T-helper 1 cell treated with Interleukin-12 subunit alpha and Interleukin-12 subunit beta and Interleukin-4 antibody, amounts not matched to agents 30 ng/mL and 1 ng/mL, for 36 hours (primary cell): ENCODE measurements at regions not wholly inside any gene's neighbourhood (a gene's known extent, or its start where the extent isn't known, plus 50 kb on each side); places are given as distances from the start of the nearest gene placed in this dataset.

Experiments used
- intact Hi-C: fragments of 100-400 bp; cut with micrococcal nuclease; formaldehyde crosslinking; loops from one replicate; pipeline ENCODE4 v1.15.1; 2024

DNA sequence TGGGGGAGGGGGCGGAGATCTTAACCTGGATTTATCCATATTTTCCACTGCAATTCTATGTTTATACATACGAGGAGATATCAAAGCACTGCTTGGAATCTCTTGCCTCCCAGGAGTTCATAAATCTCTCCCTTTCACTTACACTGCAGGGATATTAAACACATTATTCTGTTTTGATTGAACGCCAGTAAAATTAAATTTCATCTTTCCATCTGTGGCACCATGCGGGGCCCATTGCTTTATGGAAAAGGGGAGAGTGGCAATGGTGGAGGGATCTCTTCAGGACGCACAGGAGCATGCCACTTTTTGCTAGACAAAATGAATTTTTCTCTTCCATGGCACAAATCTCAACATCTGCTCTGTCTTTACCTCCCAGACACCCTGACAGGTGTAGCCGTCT, 648.0 kb upstream of the PLXNA2 start:
- intact Hi-C loops = no loop called here

DNA sequence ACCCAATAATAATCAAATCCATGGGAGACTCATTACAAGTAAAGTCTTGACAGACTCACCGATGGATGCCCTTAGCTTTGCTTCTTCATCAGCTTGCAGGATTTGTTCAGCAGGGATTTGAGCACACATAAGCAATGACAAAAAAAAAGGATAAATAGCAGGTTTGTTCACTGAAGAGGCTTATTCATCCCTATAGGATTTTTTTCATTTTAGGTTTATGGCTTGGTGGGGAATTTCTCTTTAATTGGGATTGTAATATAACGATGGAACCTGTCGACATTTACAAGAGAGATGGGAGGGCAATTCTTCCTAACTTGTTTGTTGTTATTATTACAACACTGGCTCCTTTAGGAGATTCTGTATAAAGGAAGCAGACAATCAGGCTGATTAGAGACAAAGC, 649.1 kb upstream of the PLXNA2 start:
- intact Hi-C loops = no loop called here

DNA sequence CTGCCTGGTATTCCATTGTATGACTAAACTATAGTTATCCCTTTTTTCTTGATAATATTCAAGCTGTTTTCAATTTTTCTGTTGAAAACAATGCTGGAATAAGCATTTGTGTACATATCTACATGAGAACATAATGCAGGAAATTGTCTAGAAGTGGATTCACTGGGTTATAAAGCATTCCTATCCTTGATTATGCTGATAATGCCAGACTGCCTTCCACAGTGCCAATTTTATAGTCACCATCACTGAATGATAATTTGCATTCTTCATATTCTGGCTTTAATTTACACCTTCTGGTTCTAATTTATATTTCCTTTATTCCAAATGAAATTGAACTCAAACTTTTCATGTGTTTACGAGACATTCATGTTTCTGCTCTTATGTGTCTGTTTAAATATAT, 651.0 kb upstream of the PLXNA2 start:
- intact Hi-C loops = no loop called here

DNA sequence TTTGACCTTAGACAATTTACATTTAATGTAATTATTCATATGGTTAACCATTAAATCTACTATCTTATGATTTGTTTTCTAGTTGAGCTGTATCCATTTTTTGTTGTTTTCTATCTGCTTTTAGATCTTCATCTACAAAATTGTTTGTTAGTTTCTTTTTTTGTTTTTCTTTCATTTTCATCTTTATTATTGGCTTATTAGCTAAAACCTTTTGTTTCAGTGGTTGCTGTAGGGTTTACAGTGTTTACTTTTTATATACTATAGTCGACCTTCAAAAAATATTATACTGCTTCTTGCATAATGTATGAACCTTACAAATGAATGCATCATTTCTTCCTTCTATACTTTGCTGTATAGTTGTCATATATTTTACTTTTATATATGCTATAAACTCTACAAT, 651.6 kb upstream of the PLXNA2 start:
- intact Hi-C loops = no loop called here

DNA sequence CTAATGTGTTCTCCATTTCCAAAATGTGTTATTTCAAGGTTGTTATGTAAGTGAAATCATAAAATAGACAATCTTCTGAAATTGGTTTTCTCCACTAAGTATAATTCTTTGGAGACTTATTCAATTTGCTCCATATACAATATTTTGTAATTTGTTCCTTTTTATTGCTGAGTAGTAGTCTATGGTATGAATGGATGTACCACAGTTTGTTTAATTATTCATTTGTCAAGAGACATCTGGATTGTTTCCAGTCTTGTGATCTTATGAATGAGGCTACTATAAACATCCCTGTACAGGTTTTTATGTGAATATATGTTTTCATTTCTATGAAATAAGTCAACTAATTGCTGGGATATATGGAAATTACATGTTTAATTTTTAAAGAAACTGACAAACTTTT, 652.6 kb upstream of the PLXNA2 start:
- intact Hi-C loops = no loop called here

DNA sequence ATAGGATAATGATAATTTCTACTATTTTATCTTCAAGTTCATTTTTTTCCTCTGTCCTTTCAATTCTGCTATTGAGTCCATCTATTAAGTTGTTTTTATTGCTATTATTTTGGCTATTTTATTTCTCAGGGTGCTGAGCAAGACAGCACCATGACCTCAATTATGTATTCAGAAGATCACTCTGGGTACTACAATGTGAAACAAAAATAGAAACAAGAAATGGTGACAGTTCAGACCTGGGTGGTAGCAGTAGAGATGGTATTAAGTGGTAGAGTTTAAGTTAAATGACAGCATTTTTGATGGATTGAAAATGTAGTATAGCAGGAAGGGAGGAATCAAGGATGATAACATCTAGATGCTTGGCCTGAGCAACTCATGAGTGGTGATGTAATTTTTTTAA, 655.3 kb upstream of the PLXNA2 start:
- intact Hi-C loops = no loop called here

DNA sequence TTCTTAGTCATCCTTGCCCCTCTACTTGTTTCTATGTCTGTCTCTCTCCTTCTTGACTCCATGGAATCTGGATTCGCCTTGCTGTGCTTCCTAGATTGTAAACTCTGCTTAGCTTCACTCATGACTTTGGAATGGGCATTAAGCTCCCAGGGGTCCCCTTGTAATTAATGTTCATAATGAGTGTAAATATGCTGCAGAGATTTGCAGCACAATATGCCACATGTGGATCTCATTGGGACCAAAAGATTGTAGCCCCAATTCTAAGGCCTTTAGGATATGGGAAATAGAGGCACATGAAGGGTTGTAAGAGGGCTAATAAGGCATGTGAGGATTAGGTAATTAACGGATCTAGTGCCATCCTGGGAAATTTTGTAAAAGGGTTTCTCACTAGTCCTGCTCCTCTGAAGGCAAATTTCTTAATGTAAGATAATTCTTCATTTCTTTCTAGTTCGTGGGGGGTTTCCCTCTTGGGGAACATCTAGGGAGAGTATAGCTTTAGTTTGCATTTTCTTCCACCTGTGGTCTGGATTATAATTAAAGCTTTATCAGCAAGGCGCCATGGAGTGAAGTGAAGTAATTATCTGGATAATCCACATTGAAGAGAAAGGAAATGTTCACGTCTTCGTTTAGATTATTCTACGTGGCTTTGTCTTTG, 659.2 kb upstream of the PLXNA2 start:
- intact Hi-C loops = no loop called here

DNA sequence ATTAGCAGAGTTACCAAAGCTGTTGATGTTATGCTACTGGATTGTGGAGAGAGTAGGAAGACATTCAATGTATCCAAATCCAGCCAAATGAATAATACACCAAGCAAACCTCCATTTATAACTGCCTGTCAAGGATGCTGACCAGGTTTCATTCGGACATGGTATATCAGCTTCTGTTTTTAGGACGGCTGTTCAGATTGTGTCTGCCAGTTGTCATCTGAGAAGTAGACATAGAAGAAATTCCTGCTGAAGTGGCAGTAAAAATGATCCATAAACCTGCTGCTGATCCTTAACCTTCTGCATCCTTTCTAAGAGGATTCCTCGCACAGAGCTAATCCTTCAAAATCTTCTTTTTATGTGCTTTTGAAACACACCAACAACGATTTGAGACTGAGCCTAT, 663.6 kb upstream of the PLXNA2 start:
- intact Hi-C loops = no loop called here

DNA sequence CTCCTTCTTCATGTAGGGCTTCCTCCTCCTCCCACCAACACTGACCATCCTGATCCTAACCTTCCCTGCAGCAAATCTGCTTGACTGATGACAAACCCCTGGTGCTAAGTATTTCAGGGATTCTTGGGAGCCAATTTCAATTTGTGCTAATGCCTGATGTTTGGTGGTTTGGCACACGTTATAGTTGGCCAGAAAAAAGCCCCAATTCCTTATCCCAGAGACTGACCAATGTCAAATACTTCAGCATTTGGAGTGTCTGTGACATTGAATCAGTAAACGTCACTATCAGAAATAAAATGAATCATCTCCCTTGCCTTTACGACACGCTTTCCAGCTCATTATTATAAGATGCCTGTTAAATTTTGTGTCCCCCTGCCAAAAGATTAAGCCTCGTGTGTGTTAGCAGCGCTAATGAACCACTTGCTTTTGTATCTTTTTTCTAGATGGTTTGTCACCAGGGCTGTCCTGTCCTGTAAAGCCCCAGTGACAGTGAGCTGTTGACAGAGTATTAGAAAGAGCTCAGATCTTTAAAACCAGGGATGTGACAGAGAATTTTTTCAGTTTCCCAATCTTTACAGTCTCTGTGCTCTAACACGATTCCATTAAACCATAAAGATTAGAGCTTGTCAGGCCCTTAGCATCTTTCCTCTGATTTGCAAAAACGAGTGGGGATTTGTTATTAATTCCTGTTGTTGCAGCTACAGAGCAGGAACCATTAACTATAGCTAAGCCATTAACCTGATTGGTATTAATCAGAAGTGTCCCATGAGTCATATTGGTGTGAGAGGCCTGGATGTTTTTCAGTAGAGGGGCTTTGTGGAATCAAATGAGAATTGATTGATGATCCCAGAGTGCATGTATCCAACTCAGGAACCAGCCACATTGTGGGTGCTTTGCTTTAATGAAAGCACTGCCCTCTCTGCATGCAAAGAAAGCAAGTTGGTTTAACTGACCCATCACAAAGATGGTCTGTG, 665.1 kb upstream of the PLXNA2 start:
- intact Hi-C loops = no loop called here

DNA sequence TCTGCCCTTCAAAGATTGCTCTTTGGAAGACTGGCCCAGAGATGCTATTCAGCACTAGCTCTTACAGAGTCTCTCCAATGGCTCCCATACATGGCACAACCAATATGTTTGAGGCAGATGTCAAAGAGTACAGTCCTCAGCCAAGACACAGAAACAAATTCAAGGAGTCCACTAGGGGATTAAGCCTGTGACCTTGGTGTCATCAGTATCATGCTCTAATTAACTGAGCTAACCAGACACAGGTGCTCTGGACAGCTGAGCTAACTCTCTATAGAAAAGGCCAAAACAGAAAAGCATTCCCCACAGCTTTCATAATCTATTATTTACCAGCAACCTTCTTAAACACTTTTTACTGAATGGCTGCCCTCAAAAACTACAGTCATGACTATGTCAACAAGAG, 666.0 kb upstream of the PLXNA2 start:
- intact Hi-C loops = no loop called here

DNA sequence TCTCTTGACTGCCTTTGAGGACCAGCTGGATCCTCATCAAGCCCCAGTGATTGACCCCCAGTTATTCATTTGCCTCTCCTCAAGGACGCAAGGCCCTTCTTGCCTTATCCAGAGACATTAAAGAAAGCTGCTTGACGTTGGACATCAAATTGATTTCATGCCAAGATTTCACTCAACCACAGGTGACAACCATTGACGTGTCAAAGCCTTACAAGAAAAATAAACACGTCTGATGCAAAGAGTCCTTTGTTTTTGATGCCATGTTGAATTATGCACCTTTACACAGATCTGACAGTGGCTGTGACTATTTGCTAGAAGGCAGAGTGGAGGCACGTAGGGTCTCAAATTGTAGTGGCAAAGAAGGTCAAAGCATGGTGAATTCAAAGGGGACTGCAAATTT, 666.2 kb upstream of the CAMK1G start:
- intact Hi-C loops = no loop called here

DNA sequence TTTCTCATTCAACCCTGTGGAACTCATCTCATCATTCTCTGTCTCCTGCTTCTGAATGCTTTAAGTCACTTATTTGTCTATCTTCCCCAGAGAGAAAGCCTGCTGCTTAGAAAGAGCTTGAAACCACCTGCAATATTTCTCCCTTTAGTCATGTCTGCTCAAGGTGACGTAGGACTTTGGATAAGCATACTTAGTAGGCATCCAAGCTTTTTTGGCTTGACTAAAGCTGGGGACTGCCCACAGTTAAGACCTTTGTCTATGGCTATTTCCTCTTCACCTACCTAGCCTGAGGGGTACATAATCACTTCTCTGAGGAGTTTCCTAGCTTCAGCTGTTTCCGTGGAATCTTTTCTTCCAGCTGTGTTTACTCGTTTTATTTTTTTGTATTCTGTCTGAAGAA, 665.8 kb upstream of the CAMK1G start:
- intact Hi-C loops = no loop called here

DNA sequence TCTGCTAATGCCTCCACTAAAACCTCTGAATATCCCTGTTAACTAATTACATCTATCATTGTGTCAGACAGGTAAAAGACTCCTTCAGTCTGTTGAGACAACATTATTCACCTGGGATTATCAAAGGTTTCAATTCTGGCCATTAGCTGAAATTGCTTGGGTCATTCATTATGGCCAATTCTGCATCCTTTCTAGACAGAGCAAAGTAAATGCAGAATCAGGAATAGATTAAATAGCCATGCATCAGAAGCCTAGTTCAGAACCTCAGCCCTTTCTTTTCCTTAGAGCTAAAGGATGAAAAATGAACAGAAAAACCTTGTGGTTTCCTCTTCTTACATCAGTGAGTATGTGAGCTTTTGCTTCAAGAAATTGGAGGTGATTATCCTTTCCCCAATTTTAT, 665.4 kb upstream of the CAMK1G start:
- intact Hi-C loops = no loop called here

DNA sequence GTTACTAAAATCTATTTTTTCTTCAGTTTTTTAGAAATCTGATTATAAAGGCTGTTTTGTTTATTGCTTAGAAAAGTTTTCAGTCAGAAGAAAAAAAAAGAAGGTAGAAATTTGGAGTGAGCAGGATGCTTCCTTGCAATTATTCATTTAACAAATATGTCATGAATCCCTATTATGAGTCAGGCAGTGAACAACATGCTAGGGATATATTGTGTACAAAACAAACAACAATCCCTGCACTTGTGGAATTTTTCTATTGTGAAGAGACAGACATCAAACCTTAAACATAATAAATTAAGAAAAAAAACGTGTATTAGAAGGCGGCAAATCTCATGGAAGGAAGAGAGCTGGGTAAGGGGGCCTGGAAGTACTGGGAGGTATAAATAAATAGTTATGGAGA, 664.1 kb upstream of the CAMK1G start:
- intact Hi-C loops = no loop called here

DNA sequence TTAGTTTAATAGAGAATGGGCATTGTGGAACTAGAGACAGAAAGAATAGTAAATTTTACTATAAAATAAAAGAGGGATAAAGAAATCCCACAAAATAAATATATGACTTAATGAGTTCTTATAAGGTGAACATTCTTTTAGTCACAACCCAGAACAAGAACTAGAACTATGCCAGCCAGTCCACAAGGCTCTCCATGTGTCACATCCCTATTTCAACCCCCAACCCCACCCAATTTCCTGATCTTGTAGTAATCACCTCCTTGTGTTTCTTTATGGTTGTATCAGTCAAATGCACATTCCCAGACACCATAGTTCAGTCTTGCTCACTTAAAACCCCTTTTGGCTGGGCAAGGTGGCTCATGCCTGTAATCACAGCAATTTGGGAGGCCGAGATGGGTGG, 662.3 kb upstream of the CAMK1G start:
- intact Hi-C loops = no loop called here

DNA sequence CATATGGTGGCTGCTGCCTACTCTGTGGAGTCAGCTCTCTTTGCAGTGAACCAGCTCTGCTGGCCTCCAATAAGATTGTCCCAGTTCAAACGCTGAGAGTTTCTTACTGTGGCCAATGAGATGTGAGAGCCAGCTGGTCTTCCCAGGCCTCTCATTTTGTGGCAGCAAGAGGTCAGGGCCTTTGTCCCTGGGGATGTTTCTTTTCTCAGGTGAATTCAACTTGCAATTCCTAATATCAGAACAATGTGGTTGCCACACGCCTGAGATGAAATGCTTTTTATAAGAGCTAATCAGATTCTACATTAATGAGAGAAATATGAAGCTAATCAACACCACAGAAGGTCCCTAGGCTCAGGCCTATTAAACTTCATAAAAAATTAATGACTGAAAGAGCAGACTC, 660.1 kb upstream of the CAMK1G start:
- intact Hi-C loops = no loop called here

DNA sequence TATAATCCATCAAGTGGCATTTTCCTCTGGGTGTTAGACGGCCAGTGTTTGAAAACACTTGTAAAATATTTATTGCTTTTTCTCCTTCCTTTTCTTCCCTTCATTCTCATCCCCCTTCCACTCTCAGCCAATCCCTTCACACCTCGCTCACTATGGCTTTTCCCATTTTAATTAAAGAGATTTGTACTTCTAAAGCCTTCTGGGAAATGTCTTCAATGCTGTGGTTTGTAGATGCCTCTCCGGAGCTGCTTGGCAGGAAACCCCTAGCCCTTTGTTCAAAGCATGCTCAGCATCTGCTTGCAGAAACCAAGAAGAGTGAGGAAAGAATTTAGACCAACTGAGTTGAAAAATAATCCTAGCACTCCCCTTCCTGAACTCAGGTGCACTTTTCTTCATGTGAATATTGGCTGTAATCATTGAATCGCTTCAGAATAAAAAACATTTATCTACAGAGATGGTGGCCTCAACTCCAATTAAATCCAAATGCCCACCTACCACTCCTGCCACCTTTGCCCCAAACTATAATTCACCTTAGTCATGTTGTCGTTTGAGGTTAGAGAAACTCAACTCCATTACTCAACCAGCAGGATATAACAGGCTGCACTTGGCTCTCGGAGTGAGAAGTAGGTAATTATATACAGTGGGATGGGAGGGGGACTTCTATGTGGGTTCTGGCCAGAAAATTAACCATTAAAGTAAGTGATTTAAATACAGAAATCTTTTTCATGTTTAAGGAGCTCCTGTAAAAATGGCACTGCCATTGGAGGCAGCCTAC, 659.4 kb upstream of the CAMK1G start:
- intact Hi-C loops = no loop called here

DNA sequence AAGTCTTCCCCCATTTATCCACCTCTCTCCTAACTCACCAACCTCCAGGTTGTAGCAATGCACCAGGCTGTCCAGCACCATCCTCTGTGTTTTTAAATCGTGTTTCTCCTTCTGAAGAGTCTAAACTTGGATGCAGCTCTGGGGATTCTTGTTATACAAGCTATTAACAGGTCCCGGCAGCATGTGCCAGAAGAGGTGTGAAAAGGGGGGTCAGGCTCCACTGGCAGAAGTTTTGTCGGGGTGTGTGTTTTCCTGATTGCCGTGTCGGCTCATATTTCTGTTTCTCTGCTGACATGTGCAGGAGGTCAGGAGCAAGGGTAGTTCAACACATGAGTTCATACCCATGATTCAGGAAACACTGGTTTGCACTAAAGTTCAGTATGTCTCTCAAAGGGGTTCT, 658.6 kb upstream of the CAMK1G start:
- intact Hi-C loops = no loop called here

DNA sequence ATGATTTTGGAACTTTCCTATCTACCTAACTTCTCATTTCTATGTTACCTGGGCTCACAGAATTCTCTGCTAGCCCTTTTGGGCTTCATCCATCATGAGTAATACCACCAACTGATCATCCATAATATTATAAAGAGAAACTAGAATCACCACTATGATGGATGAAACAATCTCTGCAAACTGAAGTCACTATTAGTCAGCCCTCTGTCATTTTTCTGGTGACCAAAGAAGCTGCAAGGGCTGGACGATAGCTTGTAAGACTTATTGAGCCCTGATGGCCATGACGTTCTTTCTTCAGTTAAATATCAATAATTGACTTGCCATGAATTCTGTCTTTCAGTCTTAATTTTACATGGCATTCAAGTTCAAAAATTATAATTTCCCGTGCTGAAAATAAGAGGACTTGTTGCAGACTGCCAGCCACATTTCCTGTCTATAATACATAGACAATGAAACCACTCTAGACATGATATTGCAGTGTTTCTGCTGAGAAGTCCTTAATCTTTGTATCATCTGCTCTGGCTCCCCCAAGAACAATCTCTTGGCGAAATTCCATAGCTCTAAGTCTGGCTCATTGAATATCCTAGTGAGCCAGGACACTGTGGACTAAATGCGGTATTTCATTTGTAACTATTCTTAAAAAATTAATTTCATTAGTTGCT, 655.0 kb upstream of the CAMK1G start:
- intact Hi-C loops = no loop called here

DNA sequence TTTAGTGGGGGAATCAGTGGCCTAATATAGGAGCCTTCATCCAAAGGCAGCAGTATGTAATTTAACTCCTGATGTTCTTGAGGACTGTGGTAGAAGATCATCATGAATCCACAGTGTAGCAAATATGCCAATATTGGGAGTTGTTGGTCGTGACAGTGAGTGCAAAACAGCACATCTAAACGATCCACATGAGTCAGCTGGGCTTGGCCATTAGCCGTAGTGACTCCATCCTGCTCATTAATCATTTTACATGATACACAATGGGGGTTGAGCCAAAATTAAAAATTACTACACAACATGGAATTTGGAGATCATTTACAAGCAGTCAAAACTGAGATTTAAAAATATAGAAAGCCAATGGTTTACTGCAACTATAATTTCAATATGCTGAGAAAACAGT, 653.9 kb upstream of the CAMK1G start:
- intact Hi-C loops = no loop called here

DNA sequence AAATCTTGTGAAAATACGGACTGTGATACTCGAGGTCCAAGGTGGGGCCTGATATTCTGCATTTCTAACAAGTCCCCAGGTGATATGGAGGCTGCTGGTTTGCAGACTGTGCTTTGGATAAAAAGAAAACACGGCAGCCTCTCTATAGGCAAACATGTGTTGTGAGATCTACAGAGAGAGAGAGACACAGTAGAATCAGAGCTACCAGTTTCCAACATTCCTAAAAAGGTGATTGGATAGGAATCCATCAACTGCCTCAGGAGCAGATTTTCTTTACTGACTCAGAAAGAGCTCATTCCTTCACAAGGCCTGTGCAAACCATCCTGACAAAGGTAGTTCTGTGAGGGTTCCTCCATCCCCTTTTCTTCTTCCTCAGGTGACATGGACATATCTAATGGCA, 651.6 kb upstream of the CAMK1G start:
- intact Hi-C loops = no loop called here
